Gastroesophageal sphincter (tissue), 3 donors: ENCODE measurements at regions not wholly inside any gene's neighbourhood (a gene's known extent, or its start where the extent isn't known, plus 50 kb on each side); places are given as distances from the start of the nearest gene placed in this dataset.

Experiments
- CTCF ChIP-seq, 4 experiments: fragments of 200-600 bp in 2 of 4; fragments of 450-650 bp in 2 of 4; sonication (generic) in 1 of 4; IDR thresholded peaks; one replicate each; pipeline ENCODE4 v1.5.1; 2017 to 2019; ENCODE audit warnings: antibody characterized with exemption in 4 of 4, mild to moderate bottlenecking in 2 of 4, moderate library complexity in 2 of 4
- EP300 ChIP-seq: sonication (generic); formaldehyde crosslinking; IDR thresholded peaks from one replicate; pipeline ENCODE4 v1.6.1; 2017; ENCODE audit warnings: antibody characterized with exemption, mild to moderate bottlenecking
- POLR2A ChIP-seq, 2 donors: fragments of 450-650 bp; IDR thresholded peaks; one replicate each; pipeline ENCODE4 v1.6.1; 2017; ENCODE audit warnings: antibody characterized with exemption in 2 of 2, mild to moderate bottlenecking in 2 of 2, moderate library complexity in 1 of 2
- POLR2AphosphoS5 ChIP-seq: sonication (generic); formaldehyde crosslinking; IDR thresholded peaks from one replicate; pipeline ENCODE4 v1.6.1; 2017; ENCODE audit warnings: antibody characterized with exemption

- TF ChIP-seq CTCF (IDR thresholded peaks at IDR 0.05) (no peak), POLR2AphosphoS5 (no peak), EP300 (no peak), POLR2A (IDR thresholded peaks at IDR 0.05) (no peak)
Observed at GRCh38 chrX:1876041-1876440, 261.2 kb downstream of the ASMT start.
